CD4-positive, CD25-positive, alpha-beta regulatory T cell (primary cell): ENCODE measurements at regions not wholly inside any gene's neighbourhood (a gene's known extent, or its start where the extent isn't known, plus 50 kb on each side); places are given as distances from the start of the nearest gene placed in this dataset.
A peak's percentile ranks its signal among the peaks of the same experiment; 100 is the strongest.

Experiments used
- ATAC-seq, 2 donors: fragments of 150-1000 bp; cut with Tn5 transposase; one replicate each; pipeline ENCODE4 v1.10.0; 2021; ENCODE audit warnings: low read depth in 2 of 2, moderate number of reproducible peaks in 2 of 2, moderate library complexity in 1 of 2
- DNase-seq, 3 donors: peaks; one replicate each; pipeline versions ENCODE4 v3.0.0 to v3.0.0-alpha.2; 2012 to 2022; ENCODE audit warnings: mixed read lengths in 1 of 3
- H3K27ac ChIP-seq: one replicate; pipeline ENCODE4 v1.7.0; 2013; ENCODE audit warnings: mild to moderate bottlenecking, low read length; ENCODE audit not compliant: insufficient read depth, poor library complexity, severe bottlenecking
- H3K27me3 ChIP-seq: one replicate; pipeline ENCODE4 v1.7.0; 2013; ENCODE audit warnings: low read length; ENCODE audit not compliant: control insufficient read depth, insufficient read depth
- H3K36me3 ChIP-seq: one replicate; pipeline ENCODE4 v1.7.0; 2013; ENCODE audit warnings: mild to moderate bottlenecking, low read length, moderate library complexity; ENCODE audit not compliant: control insufficient read depth, insufficient read depth
- H3K4me1 ChIP-seq: 2 replicates; pipeline ENCODE4 v1.7.0; 2013; ENCODE audit warnings: mild to moderate bottlenecking, low read length; ENCODE audit not compliant: insufficient read depth, control insufficient read depth, poor library complexity, severe bottlenecking
- H3K4me3 ChIP-seq: one replicate; pipeline ENCODE4 v1.7.0; 2013; ENCODE audit warnings: low read depth, mild to moderate bottlenecking, low read length, moderate library complexity
- H3K9me3 ChIP-seq, 2 experiments: 1 replicate in 1 of 2; 2 replicates in 1 of 2; pipeline ENCODE4 v1.7.0; 2013; ENCODE audit warnings: low read length in 2 of 2, mild to moderate bottlenecking in 1 of 2, moderate library complexity in 1 of 2; ENCODE audit not compliant: control insufficient read depth in 2 of 2
- H3K27ac Mint-ChIP-seq, 3 donors: one replicate each; pipeline ENCODE4 v1.8.0; 2020 to 2022; ENCODE audit warnings: mild to moderate bottlenecking in 3 of 3, mixed read lengths in 3 of 3, moderate library complexity in 2 of 3
- H3K27me3 Mint-ChIP-seq: one replicate; pipeline ENCODE4 v1.8.0; 2022; ENCODE audit warnings: mild to moderate bottlenecking, mixed read lengths
- H3K36me3 Mint-ChIP-seq: one replicate; pipeline ENCODE4 v1.8.0; 2020; ENCODE audit warnings: mixed read lengths
- H3K4me1 Mint-ChIP-seq, 4 donors: one replicate each; pipeline ENCODE4 v1.8.0; 2020 to 2022; ENCODE audit warnings: mixed read lengths in 4 of 4, mild to moderate bottlenecking in 1 of 4
- H3K4me3 Mint-ChIP-seq, 4 donors: one replicate each; pipeline ENCODE4 v1.8.0; 2020 to 2022; ENCODE audit warnings: mild to moderate bottlenecking in 4 of 4, mixed read lengths in 4 of 4, moderate library complexity in 3 of 4
- H3K9me3 Mint-ChIP-seq, 7 donors: one replicate each; pipeline ENCODE4 v1.8.0; 2020 to 2022; ENCODE audit warnings: mixed read lengths in 7 of 7, mild to moderate bottlenecking in 3 of 7, moderate library complexity in 2 of 7

DNA sequence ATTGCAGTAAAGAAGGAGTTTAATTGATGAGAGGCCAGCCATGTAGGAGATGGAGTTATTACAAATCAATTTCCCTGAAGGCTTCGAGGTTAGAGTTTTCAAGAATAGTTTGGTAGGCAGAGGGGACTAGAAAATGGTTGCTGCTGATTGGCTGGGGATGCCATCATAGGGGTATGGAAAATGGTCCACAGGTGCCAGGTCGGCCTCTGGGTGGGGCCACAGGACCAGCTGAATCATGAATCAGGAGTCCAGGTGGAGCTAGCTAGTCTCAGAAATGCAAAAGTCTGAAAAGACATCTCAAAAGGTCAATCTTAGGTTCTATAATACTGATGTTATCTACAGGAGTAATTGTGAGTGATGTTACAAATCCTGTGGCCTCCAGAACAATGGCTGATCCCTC, 714.0 kb upstream of the GHITM start:
- Mint-ChIP-seq H3K4me3 (no peak overlapping the region), H3K36me3 (no peaks in the 10 kb centered on the region), H3K27me3 (no peaks in the 10 kb centered on the region), H3K4me1 (no peaks in the 10 kb centered on the region), H3K9me3 (peaks cover 0 to 14% (median 4%) of the 10 kb centered on the region in 7 donors), H3K27ac (no peak overlapping the region)
- Histone ChIP-seq H3K4me1 (no peaks in the 10 kb centered on the region), H3K9me3 (no peaks in the 10 kb centered on the region), H3K36me3 (no peaks in the 10 kb centered on the region), H3K27ac (no peak overlapping the region), H3K27me3 (no peaks in the 10 kb centered on the region), H3K4me3 (no peak overlapping the region)
- DNase-seq (no peak), ATAC-seq (no peak)

DNA sequence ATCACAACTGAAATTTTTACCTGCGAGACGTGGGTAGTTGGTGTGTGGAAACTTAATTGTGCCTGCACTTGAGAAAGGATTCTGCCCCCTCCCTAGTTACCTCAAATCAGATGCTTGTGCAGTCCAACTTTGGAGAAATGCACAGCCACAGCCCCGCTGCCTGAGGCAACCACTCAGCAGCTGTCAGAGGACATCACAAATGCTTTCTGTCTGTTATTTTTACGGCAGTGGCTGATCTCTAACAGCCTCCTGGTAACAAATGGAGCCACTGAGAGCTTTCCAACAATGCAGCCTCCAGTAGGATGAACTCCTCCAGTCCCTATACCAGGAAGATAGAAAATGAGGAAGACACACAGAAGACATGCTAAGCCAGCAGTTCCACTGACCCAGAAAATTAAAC, 712.2 kb upstream of the GHITM start:
- Histone ChIP-seq H3K4me3 (no peak overlapping the region), H3K27ac (no peak overlapping the region), H3K4me1 (no peaks in the 10 kb centered on the region), H3K27me3 (no peaks in the 10 kb centered on the region), H3K9me3 (no peaks in the 10 kb centered on the region), H3K36me3 (no peaks in the 10 kb centered on the region)
- Mint-ChIP-seq H3K9me3 (peaks cover 0 to 14% (median 4%) of the 10 kb centered on the region in 7 donors), H3K27me3 (no peaks in the 10 kb centered on the region), H3K27ac (no peak overlapping the region), H3K4me1 (no peaks in the 10 kb centered on the region), H3K36me3 (no peaks in the 10 kb centered on the region), H3K4me3 (no peak overlapping the region)
- DNase-seq = no peak
- no peak for ATAC-seq

DNA sequence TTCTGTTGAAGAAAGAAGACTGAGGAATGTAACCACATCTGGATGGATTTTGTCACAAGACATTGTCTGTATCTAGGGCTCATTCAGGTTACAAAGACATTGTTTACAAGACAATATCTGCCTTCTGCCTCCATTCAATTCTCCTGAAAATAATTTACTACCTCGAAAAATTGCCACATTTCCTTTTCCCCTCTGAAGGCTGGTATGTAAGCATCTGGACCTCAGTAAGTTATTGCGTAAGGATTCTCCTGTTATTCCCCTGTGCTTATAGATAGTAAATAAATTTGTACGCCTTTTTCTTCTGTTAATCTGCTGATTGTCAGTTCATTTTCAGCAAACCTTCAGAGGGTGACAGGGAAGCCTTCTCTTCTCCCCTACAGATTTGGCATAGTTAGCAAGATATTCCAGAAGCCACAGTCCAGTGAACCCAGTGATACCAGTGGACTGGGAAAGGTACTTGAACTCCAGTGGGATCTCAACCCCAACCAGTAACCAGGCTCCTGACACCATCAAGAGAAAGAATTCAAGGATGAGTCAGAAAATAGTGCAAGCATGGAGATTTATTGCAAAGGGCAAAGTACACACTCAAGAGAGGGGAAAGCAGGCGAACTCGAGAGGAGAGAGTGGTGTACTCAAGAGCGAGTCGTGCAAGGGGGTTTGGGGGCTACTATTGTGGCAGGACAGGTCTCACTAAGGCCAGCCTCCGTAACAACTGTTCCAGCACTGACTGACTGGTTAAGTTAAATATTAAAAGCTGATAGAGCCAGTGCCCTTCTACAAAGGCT, 706.9 kb upstream of the GHITM start:
- H3K9me3 Mint-ChIP-seq = peaks cover 0 to 11% (median 4%) of the 10 kb centered on the region in 7 donors
- no peak overlapping the region for H3K27ac Mint-ChIP-seq
- Histone ChIP-seq H3K27me3 (no peaks in the 10 kb centered on the region), H3K27ac (no peak overlapping the region), H3K4me3 (no peak overlapping the region), H3K4me1 (no peaks in the 10 kb centered on the region), H3K36me3 (no peaks in the 10 kb centered on the region), H3K9me3 (peaks cover 0 to 2% of the 10 kb centered on the region in 2 experiments)
- no peaks in the 10 kb centered on the region for H3K36me3 Mint-ChIP-seq
- no peaks in the 10 kb centered on the region for H3K4me1 Mint-ChIP-seq
- DNase-seq = no peak
- no peak for ATAC-seq
- no peaks in the 10 kb centered on the region for H3K27me3 Mint-ChIP-seq
- peak overlapping the region in 1 of 4 donors; percentile 27 for H3K4me3 Mint-ChIP-seq

DNA sequence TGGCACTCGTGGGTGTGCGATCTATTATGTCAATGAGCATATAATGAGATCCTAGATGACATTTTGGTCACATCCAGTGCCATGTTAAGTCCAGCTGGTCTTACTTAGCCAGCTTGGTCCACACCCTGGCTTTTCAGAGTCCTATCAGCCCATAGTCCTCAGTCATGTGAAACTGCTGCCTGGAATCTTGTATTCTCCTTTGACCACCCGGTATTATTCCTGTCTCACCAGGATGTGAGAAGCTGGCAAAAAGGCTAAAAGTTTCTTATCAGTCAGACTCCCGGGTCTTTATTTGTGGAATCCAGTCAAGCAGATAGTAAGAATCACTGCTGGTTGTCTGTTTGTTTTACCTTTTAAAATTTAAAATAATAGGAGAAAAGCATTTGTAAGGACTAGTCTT, 705.6 kb upstream of the GHITM start:
- Mint-ChIP-seq H3K4me3 (no peak overlapping the region), H3K27ac (no peak overlapping the region), H3K9me3 (peaks cover 0 to 8% (median 4%) of the 10 kb centered on the region in 7 donors), H3K36me3 (no peaks in the 10 kb centered on the region), H3K4me1 (no peaks in the 10 kb centered on the region), H3K27me3 (no peaks in the 10 kb centered on the region)
- Histone ChIP-seq H3K4me1 (no peaks in the 10 kb centered on the region), H3K9me3 (peaks cover 0 to 2% of the 10 kb centered on the region in 2 experiments), H3K36me3 (no peaks in the 10 kb centered on the region), H3K27ac (no peak overlapping the region), H3K27me3 (no peaks in the 10 kb centered on the region), H3K4me3 (no peak overlapping the region)
- ATAC-seq = no peak
- no peak for DNase-seq

DNA sequence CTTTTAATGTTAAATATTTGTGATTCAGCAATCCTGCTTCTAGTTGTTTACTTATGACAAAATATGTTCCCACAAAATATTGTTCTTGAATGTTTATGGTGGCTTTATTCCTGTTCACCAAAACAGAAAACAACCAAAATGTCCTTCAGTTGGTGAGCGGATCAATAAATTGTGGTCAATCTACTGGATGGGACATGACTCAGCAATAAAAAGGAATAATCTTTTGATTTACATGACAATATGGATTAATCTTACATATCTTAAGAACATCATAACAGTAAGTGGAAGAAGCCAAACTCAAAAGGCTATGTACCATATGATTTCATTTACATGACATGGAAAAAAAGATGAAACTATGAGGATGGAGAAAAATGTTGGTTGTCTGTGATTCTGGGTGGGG, 691.3 kb upstream of the GHITM start:
- DNase-seq (no peak), ATAC-seq (no peak)
- no peaks in the 10 kb centered on the region for H3K27me3 Mint-ChIP-seq
- Histone ChIP-seq H3K4me1 (no peaks in the 10 kb centered on the region), H3K4me3 (no peak overlapping the region), H3K36me3 (no peaks in the 10 kb centered on the region), H3K27ac (no peak overlapping the region), H3K9me3 (no peaks in the 10 kb centered on the region), H3K27me3 (no peaks in the 10 kb centered on the region)
- peaks cover 0 to 15% (median 5%) of the 10 kb centered on the region in 7 donors for H3K9me3 Mint-ChIP-seq
- no peaks in the 10 kb centered on the region for H3K4me1 Mint-ChIP-seq
- no peak overlapping the region for H3K27ac Mint-ChIP-seq
- H3K4me3 Mint-ChIP-seq = no peak overlapping the region
- H3K36me3 Mint-ChIP-seq = no peaks in the 10 kb centered on the region

DNA sequence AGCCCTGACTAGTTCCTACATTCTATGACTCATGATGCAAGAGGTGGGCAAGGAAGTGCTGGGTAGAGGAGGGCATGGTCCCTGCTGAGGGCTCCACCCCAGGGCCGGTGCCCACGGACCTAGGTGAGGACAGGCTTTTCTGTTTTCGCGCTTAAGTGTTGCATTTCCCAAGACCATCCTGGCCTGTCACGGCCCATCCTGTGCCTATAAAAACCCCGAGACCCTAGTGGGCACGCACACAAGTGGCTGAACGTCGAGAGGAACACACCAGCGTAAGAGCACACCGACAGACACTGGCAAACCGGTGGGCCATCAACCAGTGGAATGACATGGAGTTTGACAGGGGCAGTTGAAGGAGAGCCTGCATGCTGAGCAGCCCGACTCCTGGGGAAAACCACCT, 680.7 kb upstream of the GHITM start:
- H3K27ac ChIP-seq = no peak overlapping the region
- no peaks in the 10 kb centered on the region for H3K4me1 Mint-ChIP-seq
- no peaks in the 10 kb centered on the region for H3K36me3 Mint-ChIP-seq
- no peak for ATAC-seq
- no peaks in the 10 kb centered on the region for H3K4me1 ChIP-seq
- H3K4me3 Mint-ChIP-seq = no peak overlapping the region
- no peaks in the 10 kb centered on the region for H3K9me3 ChIP-seq
- no peaks in the 10 kb centered on the region for H3K27me3 ChIP-seq
- H3K27ac Mint-ChIP-seq = no peak overlapping the region
- H3K36me3 ChIP-seq = no peaks in the 10 kb centered on the region
- no peaks in the 10 kb centered on the region for H3K27me3 Mint-ChIP-seq
- H3K4me3 ChIP-seq = no peak overlapping the region
- no peak for DNase-seq
- peaks cover 0 to 29% (median 4%) of the 10 kb centered on the region in 7 donors for H3K9me3 Mint-ChIP-seq

DNA sequence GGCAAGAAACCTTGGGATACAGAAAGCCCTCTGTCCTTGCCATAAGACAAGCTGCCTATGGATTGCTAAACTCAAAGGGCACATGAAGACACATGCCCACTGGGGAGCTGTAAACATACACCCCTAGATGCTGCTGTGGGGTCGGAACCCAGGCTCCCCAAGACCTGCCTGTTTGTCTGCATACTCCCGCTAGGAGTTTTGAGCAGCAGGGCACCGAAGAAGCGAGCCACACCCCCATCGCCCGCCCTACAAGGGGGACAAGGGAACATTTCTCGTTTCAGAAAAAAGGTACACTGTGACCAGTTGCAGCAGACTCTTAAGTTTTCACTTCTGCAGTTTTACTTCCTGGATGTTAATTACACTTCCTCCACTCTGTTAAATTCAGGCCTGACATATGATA, 680.2 kb upstream of the GHITM start:
- ATAC-seq (no peak), DNase-seq (no peak)
- H3K27me3 Mint-ChIP-seq = no peaks in the 10 kb centered on the region
- no peaks in the 10 kb centered on the region for H3K36me3 ChIP-seq
- no peak overlapping the region for H3K4me3 ChIP-seq
- H3K9me3 Mint-ChIP-seq = peaks cover 0 to 29% (median 4%) of the 10 kb centered on the region in 7 donors
- H3K4me1 Mint-ChIP-seq = no peaks in the 10 kb centered on the region
- no peaks in the 10 kb centered on the region for H3K36me3 Mint-ChIP-seq
- H3K4me3 Mint-ChIP-seq = no peak overlapping the region
- H3K27ac Mint-ChIP-seq = no peak overlapping the region
- H3K9me3 ChIP-seq = no peaks in the 10 kb centered on the region
- no peaks in the 10 kb centered on the region for H3K27me3 ChIP-seq
- no peak overlapping the region for H3K27ac ChIP-seq
- H3K4me1 ChIP-seq = no peaks in the 10 kb centered on the region

DNA sequence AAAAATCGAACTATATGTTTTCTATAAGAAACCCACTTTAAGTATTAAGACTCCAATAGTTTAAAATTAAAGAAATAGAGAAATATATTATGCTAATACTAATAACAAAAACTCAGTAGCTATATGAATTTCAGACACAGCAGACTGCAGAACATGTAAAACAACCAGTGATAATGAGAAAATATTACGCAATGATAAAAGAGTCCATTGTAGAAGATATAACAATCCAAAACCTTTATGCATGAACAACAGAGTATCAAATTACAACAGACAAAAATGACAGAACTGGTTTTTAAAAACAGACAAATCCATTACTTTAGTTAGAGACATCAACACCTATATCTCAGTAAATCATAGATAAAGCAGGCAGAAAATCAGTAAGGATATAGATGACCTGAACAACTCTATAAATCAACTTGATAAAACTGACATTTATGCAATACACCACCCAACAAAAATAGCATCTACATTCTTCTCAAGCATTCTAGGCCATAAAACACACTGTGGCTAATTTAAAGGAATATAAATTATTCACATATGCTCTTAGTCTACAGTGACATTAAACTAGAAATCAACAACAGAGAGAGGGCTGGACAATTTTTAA, 669.5 kb upstream of the GHITM start:
- Histone ChIP-seq H3K4me1 (no peaks in the 10 kb centered on the region), H3K27ac (no peak overlapping the region), H3K4me3 (no peak overlapping the region), H3K36me3 (no peaks in the 10 kb centered on the region), H3K27me3 (no peaks in the 10 kb centered on the region), H3K9me3 (no peaks in the 10 kb centered on the region)
- Mint-ChIP-seq H3K4me3 (no peak overlapping the region), H3K27me3 (no peaks in the 10 kb centered on the region), H3K36me3 (no peaks in the 10 kb centered on the region), H3K4me1 (no peaks in the 10 kb centered on the region), H3K9me3 (peaks cover under 1 to 7% (median 4%) of the 10 kb centered on the region in 7 donors), H3K27ac (no peak overlapping the region)
- no peak for ATAC-seq
- no peak for DNase-seq
